Fibroblast of skin of back (primary cell): ENCODE measurements at regions not wholly inside any gene's neighbourhood (a gene's known extent, or its start where the extent isn't known, plus 50 kb on each side); places are given as distances from the start of the nearest gene placed in this dataset.
"Not testable (repeated sequence)": the region's sequence is repeated elsewhere in the genome, so short reads cannot be mapped to it uniquely, and the experiment has no call there.

Experiments used
- DNase-seq: peaks from one replicate; pipeline ENCODE4 v3.0.0-alpha.2; 2013

- no peak for DNase-seq
These were observed 1544.1 kb downstream of the REEP3 start for GRCh38 chr10:65065278-65065677.

- no peak for DNase-seq
These were observed 1562.0 kb downstream of the REEP3 start for GRCh38 chr10:65083222-65083621.

DNA sequence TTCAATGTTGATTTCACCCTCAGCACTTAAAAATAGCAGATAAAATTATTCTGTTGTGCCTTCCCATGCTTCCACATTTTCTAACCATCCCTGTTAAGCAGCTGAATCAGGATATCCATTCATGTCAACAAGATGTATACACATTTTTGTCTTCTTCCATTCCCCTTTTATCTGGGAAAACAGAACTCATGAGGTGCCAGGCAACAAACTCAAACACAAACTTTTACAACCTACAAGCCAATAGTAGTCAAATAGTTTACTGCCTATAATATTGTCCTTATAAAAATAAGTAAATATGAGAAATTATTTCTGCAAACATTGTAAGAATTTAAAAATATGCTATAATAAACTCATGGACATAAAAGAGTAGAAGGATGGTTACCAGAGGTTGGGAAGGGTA lies 1569.8 kb downstream of the REEP3 start:
- no peak for DNase-seq

DNA sequence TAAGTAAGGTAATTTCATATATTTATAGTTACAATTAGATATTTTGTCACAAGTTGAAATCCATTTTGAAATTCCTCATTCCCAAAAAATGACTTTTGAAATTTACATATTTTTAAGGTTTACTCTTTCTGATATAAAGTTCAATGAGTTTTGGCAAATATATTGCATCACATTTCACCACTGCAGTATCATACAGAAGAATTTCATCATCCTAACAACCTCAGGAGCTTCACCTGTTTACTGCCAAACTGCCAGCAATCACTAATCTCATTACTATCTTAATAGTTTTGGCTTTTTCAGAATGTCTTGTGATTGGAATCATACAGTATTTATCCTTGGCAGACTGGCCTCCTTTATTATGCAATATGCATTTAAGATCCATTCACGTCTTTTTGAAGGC lies 1578.9 kb downstream of the REEP3 start:
- DNase-seq: no peak

DNA sequence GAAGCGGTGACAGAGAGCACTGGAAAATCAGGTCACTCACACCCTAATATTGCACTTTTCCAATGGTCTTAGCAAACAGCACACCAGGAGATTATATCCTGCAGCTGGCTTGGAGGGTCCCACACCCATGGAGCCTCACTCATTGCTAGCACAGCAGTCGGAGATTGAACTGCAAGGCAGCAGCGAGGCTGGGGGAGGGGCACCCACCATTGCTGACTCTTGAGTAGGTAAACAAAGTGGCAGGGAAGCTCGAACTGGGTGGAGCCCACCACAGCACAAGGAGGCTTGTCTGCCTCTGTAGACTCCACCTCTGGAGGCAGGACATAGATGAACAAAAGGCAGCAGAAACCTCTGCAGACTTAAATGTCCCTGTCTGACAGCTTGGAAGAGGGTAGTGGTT lies 1579.7 kb downstream of the REEP3 start:
- not testable (repeated sequence) for DNase-seq

DNA sequence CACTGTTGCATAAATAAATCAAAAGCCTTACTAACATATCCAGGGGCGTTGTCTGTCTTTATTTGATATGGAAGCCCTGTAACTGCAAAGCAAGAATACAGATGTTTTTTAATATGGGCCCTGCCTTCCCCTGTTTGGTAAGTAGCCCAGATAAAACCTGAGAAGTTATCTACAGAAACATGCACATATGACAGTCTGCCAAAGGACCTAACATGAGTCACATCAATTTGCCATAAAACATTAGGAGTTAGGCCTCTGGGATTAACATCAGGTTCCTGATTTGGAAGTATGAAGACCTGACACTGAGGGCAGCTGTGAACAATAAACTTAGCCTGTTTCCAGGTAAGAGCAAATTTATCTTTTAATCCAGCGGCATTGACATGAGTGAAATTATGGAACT lies 1588.8 kb downstream of the REEP3 start:
- DNase-seq: no peak

- DNase-seq: not testable (repeated sequence)
These were observed 1589.9 kb downstream of the REEP3 start for GRCh38 chr10:65111059-65111458.

- DNase-seq: no peak
These were observed 1591.4 kb downstream of the REEP3 start for GRCh38 chr10:65112573-65112972.

GRCh38 chr10:65123120-65123519 lies 1601.9 kb downstream of the REEP3 start:
- DNase-seq: no peak

GRCh38 chr10:65125212-65125611 lies 1604.0 kb downstream of the REEP3 start:
- no peak for DNase-seq

GRCh38 chr10:65126288-65126687 lies 1605.1 kb downstream of the REEP3 start:
- no peak for DNase-seq

GRCh38 chr10:65128277-65128676 lies 1607.1 kb downstream of the REEP3 start:
- no peak for DNase-seq

- no peak for DNase-seq
These were observed 1609.1 kb downstream of the REEP3 start for GRCh38 chr10:65130162-65130758.

GRCh38 chr10:65133652-65134051 lies 1612.5 kb downstream of the REEP3 start:
- DNase-seq: no peak

- DNase-seq: no peak
These were observed 1614.3 kb downstream of the REEP3 start for GRCh38 chr10:65135508-65135907.

GRCh38 chr10:65142641-65143435 lies 1621.6 kb downstream of the REEP3 start:
- DNase-seq: no peak

DNA sequence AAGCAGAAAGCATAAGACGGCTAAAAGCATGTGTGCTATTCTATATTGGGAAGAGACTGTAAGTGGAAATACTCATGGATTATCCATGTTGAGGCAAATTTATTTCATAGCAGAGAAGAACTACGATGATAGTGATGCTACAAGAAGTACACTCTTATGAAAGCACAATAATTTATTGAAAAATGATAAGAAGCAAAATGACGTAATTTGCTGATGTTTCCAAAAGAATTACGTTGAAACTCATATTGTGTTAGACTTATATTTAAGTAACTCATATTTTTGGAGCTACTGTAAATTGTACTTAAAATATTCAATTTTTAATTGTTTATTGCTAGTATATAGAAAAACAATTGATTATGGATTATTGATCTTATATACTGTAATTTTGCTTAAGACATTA lies 1622.5 kb downstream of the REEP3 start:
- DNase-seq: no peak

DNA sequence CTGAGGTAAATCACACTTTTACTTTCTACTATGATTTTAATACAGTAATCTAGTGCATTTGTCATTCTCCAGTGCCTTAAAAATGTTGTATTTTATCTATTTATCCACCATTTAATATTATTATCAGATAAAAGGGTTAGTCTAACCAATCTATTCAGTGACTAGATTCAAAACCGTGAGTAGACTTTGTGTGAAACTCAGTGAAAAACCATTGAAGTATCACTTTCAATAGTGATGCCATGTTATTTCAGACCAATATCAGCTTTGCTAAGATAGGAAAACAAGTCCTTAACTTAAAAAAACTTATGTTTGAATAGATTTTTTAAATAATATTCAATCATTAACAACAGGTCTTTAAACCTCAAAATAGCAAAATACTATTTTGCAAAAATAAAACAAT lies 1628.7 kb downstream of the REEP3 start:
- no peak for DNase-seq

GRCh38 chr10:65166272-65166671 lies 1645.1 kb downstream of the REEP3 start:
- DNase-seq: no peak

DNA sequence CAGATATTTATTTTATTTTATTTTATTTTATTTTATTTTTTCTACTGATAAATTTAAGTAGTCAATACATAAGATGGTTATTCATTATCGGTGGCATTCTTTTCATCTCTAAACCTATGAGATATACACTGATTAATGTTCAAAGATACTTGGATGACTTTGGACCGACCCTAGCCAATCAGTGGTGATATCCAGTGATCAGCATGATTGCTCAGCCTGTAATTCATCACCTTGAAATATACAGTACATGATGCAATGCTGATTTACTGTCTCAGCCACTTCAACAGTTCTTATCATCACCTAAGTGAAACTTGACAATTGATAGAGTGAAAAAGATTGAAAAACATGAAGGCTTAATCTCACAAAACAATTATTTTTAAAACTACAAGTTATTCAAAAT lies 1651.0 kb downstream of the REEP3 start:
- DNase-seq: no peak

DNA sequence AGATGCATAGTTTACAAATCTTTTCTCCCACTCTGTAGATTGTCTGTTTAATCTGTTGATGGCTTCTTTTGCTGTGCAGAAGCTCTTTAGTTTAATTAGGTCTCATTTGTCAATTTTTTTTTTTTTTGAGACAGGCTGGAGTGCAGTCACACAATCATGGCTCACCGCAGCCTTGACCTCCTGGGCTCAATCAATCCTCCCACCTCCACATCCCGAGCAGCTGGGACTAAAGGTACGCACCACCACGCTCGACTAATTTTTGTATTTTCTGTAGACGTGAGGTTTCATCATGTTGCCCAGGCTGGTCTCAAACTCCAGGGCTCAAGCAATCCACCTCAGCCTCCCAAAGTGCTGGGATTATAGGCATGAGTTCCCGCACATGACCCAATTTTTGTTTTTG lies 1655.8 kb downstream of the REEP3 start:
- DNase-seq: no peak

DNA sequence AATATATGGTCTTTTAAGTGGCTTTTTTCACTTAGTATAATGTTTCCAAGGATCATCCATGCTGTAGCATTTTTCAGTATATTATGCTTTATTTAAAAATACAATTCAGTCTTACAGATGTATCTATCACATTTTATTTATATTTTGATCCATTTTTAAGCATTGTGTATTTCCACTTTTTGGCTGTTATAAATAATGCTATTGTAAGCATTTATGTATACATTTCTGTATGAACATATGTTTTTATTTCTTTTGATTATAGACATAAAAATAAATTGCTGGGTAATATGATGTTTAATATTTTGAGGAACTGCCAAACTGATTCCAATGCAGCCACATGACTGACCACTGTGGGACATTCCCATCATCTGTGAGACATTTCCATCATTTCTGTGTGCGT lies 1662.0 kb downstream of the REEP3 start:
- no peak for DNase-seq

GRCh38 chr10:65186668-65187067 lies 1665.5 kb downstream of the REEP3 start:
- not testable (repeated sequence) for DNase-seq

DNA sequence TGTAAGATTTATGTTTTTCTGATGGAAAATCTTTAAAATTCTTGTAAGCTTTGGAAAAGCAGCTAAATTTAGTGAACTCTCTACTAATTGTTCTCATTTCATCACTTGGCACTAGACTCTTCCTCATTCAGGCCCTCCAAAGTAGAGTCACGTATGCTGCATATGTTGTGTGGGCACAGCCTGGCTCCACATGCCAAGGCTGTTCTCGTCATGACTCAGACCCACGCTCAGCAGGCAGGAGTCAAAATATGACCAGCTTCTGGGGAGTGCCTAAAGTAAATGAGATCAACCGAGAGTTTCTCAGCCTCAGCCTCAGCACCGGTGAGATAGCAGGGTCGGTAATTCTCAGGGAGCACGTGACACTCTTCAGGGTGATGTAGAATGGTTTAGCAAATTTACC lies 1672.9 kb downstream of the REEP3 start:
- peak; percentile 88 for DNase-seq

DNA sequence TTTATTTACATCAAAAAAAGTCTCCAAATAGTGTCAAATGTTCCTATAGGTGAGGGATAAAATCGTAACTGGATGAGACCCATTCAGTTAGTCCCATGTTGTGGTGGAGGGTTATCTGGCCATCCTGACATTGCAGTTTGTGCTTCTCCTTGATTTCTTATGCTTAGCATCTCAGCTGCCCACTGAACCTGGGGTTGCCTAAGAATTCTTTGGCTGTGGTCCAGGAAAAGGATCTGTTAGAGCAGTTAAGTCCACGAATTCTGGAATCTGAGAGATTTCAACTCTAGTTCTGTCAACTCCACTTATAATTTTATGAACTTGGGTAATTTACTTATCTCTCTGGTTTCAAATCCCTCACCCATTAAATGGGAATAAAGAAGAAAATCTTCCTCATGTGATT lies 1673.4 kb downstream of the REEP3 start:
- peak; percentile 34 for DNase-seq
